SIG-M5 treated with dmso at 0.1 percent for 504 hours (cell line): ENCODE measurements at regions not wholly inside any gene's neighbourhood (a gene's known extent, or its start where the extent isn't known, plus 50 kb on each side); places are given as distances from the start of the nearest gene placed in this dataset.

ENCODE experiments used
- DNase-seq: peaks from one replicate; lab custom pipeline; 2025; ENCODE audit not compliant: unreplicated experiment; lab: John Stamatoyannopoulos, UW

- no peak for DNase-seq
Observed at GRCh38 chr15:39140060-39140604, 440.7 kb upstream of the THBS1 start.

DNA sequence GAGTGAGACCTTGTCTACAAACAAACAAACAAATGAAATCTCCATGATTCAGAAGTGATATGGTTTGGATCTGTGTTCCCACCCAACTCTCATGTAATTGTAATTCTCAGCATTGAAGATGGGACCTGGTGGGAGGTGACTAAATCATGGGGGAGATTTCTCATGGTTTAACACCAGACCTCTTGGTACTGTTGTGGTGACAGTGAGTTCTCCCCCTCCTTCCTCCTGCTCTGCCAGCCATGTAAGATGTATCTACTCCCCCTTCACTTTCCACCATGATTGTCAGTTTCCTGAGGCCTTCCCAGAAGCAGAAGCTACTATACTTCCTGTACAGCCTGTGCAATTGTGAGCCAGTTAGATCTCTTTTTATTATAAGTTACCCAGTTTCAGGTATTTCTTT is 438.4 kb upstream of the THBS1 start:
- no peak for DNase-seq

DNA sequence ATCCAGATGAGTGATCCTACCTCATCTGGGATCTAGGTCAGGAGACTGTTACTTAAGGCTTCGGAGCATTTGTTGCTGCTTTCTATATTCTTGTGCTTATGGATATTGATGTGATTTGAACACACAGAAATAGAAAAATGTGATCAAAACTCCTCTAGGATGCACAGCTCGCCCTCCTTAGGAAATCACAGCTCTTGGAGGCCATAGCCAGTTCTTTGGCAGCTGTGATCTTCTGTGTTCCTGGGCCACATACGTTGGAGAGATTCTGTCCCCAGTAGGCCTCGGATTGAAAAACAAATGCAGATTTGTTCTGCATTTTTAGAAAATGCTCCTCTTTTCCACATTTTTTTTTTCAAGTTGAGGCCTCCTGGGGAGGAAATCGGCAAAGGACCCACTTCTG is 437.4 kb upstream of the THBS1 start:
- DNase-seq, result no peak

- DNase-seq, result no peak
Observed at GRCh38 chr15:39144051-39144450, 436.8 kb upstream of the THBS1 start.

DNA sequence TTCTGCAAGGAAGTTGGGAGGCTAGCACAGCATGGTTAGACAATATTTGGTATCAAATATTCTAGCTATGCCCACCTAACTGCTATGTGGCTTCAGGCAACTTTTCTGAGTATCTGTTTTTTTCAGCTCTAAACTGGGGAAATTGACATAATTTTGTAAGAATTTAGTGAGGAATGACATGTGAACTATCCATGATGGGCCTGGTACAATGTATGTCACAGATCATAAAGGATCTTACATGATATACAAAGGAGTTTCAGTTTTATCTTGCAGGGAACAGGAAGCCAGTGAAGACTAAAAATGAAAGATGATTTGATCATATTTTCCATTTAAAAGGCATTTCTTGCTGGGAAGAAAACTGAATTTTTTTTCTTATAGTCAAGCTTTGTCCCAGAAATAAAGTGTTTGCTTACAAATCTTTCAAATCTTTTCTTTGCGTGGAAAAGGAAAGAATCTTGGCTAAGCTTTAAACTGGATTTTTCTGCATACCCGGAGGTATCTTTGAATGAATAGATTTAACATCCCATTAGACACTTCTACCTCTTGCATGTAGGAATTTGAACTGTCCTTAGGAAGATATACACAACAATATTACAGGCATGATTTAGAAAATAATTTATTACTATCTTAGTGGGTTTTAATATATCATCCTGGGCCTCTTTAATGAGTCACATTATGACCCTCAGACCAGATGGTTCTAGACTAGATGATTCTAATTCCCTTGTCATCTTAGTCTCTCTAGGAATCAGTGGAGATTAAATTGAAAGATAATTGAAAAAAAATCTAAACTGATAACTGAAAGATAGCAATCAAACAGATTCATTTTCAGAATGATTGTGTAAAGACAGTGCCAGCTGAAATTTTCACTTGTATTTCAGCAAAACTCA is 436.0 kb upstream of the THBS1 start:
- DNase-seq, result no peak

DNA sequence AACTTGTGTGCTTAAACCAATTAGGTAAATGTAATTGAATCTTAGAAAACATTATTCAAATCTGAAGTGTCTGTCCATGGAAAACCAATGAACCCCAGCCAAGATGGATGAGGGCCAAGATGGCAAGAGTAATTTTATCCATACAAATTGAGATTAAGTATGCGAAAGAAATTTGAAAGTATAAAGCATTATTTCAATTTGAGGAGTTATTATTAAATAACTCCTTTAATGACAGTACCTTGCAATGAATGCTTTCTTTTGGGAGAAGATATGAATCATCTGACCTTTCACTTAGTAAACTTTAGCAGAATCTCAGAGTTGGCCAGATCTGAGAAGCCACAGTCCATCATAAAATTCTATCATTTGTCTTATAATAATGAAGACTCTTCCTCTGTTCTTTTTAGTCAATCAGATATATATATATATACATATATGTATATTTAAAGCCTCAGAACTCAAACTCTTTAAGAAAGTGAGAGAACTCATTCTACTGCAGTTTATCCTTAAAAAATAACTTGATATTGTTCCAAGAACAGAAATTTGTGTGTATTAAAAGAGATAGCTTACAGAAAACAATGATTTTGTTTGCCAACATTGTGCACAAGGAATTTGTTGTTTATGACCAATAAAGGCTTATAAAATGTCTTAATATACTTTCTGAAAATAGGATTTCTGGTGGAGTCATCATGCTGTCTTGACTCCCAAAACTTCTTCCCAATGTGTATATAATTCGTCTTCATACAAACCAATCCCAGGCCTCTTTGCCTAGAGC is 434.8 kb upstream of the THBS1 start:
- DNase-seq, result no peak

DNA sequence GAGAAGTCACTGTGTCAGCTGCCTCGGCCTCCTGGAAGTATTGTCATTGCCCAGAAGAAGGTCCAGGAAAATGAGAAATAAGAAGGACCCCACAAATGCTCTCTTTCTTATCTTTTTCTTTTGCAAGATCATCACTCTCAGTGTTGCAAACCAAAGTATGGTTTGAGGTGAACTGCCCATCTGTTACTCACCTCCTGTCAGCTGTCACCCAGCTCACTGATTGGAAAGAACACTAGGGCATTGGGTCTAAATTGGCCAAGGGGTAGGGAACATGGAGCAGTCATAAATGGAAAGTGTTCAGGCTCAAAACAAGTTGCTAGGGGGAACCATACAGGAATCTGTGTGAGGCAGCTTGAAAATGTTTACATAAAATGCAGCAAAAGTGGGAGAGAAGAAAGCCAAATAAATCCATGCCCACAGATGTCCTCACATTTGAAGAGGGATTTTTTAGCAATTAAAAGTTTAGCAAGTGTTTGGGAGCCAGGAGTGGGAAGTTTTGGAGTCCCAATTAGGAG is 431.2 kb upstream of the THBS1 start:
- no peak for DNase-seq

DNA sequence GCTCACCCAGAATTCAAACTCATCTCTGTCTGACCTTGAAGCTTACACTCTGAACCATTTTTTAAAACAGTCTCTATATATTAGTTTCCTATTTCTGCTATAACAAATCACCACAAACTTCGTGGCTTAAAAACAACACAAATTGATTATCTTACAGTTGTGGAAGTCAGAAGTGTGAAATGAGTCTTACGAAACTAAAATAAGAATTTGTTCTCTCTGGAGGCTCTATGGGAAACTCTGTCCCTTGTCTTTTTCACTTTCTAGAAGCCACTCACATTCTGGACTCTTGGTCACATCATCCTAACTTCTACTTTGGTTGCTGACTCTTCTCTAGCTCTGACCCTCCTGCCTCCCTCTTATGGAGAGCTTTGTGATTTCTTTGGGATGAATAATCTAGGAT is 429.3 kb upstream of the THBS1 start:
- DNase-seq, result no peak

GRCh38 chr15:39153058-39153714 is 427.7 kb upstream of the THBS1 start:
- DNase-seq, result no peak

GRCh38 chr15:39153716-39154115 is 427.2 kb upstream of the THBS1 start:
- DNase-seq, result no peak

DNA sequence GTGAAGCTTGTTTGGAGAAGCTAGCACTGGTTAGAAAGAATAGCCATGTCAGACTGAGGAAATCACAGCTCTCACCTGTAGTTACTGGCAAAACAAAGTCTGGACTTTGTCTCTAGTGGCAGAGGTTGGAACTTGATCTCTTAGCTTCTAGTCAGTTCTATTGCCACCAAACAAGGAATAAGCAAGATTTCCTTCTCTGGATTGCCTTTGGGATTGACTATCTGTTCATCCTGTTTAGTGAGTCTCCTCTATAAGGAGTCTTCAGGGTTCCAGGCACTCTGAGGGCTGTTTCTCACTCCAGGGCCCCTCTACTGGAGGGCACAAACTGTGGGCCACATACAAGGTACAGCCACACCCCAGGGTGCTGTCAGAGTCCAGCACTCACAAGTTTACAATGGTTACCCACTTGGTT is 426.6 kb upstream of the THBS1 start:
- DNase-seq, result no peak

DNA sequence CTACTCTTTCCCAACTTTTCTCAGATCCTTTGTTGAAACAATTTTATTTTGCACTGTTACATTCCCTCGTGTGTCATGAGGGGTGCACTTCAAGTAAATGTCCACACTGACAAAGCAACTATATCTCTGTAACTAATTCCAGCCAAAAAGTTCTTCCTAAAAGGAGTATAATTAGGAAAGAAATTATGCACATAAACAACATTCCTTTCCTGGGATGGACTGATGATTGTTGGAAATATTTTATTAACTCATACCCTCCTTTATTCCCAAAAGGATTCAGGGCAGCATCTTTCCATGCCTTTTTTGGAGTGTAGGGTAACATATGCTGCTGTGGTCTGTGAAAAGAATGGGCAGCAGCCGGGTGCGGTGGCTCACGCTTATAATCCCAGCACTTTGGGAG is 426.1 kb upstream of the THBS1 start:
- no peak for DNase-seq

- DNase-seq, result no peak
Observed at GRCh38 chr15:39156166-39156565, 424.7 kb upstream of the THBS1 start.

DNA sequence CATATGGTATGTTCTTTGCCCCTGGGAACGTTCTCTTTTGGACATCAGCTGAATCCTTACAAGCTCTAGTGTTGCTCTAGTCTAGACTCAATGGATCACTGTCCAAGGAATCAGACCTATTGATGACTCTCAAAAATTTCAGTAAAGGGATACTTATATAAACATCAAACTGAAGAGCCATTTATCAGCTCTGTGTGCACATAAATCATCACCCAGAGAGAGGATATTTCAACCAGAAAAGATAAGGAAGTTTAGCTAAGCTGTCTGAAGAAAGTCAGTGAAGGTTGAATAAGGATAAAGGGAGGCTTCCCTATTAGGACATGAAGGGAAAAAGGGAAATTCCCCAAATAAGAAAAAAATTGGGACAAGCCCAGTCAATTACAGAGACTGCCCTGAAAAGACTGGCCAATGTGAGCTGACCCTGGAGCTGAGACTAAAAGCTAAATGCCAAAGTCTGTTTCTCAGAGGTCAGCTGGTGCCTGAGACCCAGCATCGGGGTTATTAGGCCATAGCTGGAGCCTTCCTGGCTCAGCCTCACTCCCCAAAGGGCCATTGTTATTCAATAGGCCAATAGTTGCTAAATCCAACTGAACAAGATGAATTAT is 424.1 kb upstream of the THBS1 start:
- no peak for DNase-seq

DNA sequence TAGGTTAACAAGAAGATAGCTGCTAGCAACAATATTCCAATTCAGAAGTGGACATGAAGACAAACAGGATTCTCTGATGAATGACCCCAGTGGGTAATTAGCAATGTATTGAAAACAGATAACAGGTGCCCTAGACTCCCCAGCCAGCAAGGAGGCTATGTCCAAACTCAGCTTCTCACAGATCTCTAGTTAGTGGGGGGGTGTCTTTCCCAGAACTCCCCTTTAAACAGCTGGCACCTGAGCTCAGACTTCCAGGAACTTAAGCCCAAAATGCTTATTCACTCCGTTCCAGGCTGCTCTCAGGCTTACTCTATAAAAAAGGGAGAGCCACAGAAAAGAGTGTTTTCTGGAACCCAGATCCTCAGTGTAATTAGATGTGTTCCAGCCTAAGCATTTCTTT is 423.0 kb upstream of the THBS1 start:
- DNase-seq, result no peak

DNA sequence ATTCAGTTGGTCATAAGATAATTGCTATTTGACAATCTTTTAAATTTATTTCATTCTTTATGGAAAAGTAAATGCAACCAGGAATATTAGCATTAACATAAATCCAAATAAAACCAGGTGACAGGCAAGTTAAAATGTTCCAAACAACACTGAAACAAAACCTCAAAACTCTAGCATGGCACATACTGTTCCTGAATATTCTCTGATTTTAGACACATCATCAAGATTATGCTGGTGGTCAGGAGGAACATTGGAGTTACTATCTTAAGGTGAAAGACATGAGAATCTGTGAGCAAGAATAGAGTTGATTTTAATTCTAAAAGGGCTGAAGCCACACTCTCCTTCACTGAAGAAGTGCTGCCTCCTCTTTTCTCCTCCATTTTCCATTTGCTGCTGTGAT is 421.0 kb upstream of the THBS1 start:
- DNase-seq, result no peak

- no peak for DNase-seq
Observed at GRCh38 chr15:39161096-39161495, 419.8 kb upstream of the THBS1 start.

DNA sequence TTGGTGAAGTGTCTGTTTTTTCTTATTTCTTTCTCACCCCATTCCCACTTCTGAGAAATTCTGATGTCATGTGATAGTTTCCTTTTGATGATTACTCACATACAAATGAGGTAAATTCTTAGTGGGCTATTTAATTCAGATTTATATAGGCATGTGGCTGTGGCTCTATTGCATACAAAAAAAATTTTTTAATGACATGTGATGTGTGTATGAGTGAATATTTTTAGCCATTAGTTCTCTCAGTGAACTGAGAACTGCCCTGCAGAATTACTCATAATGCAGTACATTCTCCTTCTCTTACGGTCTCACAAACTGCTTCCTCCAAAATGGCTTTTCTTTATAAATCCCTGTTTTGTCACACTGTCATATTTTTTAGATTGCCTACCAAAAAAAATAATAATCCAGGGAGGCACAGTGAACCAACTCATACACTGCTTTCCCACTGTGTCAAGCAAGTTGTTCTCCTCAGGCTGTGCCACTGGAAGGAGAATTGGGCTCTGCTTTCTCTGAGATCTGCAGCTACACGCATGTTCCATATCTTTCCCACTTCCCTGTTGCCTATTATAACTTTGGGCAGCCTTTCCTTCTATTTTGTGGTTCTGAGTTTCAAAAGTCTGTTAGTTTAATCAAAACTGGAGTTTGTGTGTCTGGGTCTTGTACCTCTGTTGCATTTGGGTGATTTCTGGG is 415.7 kb upstream of the THBS1 start:
- no peak for DNase-seq

DNA sequence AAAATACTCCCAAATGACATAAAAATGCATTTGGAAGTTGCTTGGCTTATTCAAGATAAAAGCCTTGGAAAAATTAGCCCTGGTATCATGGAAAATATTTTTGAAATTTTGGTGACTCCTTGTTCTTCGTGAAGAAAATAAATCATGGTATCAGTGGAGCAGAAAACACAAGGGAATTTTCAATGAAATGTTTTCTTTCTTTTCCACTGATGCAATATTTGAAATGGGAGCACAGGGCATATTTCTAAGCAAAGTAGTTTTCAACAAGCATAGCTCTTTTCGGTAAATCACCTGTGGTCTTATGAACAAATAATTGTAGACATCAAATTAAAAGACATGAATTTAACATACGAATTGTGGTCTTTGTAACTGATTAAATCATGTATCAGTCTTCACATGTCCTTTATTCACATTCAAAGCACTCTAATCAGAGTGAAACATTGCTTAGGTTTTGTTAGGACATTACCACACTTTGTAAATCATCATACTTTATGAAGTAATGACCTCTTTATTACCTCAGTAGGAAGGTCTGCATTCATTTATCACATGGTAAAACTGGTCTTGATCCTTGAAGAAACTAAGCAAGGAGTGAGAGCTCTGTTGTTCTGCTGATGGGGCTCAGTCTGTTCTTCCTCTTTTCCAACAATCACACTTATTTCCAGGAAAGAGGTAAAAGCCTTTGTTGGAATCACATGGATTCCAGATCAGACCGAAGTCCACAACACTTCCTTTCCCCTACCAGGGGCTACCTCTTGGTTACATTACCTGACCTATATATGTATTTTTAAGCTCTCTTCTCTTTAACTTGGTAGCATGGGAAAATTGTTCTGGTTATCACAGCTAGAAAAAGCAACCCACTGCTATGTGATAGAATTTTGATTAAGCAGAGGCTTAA is 413.5 kb upstream of the THBS1 start:
- DNase-seq, result no peak
